Ishikawa (cell line): ENCODE measurements at regions not wholly inside any gene's neighbourhood (a gene's known extent, or its start where the extent isn't known, plus 50 kb on each side); places are given as distances from the start of the nearest gene placed in this dataset.

Experiments used
- CEBPB ChIP-seq: IDR thresholded peaks from 2 replicates; pipeline ENCODE4 v1.6.1; 2012
- CREB1 ChIP-seq: IDR thresholded peaks from 2 replicates; pipeline ENCODE4 v1.6.1; 2012; ENCODE audit warnings: low read depth
- EGR1 ChIP-seq: IDR thresholded peaks from 2 replicates; pipeline ENCODE4 v1.6.1; 2012
- EP300 ChIP-seq: IDR thresholded peaks from 2 replicates; pipeline ENCODE4 v1.6.1; 2012; ENCODE audit warnings: borderline replicate concordance
- FOXM1 ChIP-seq: IDR thresholded peaks from 2 replicates; pipeline ENCODE4 v1.6.1; 2012; ENCODE audit warnings: low read depth, borderline replicate concordance
- MAX ChIP-seq: IDR thresholded peaks from 2 replicates; pipeline ENCODE4 v1.6.1; 2012
- NFIC ChIP-seq: IDR thresholded peaks from 2 replicates; pipeline ENCODE4 v1.6.1; 2012
- RAD21 ChIP-seq: IDR thresholded peaks from 2 replicates; pipeline ENCODE4 v1.6.1; 2012; ENCODE audit warnings: low read depth
- REST ChIP-seq: IDR thresholded peaks from 2 replicates; pipeline ENCODE4 v1.6.1; 2012; ENCODE audit warnings: low read depth, mild to moderate bottlenecking
- TAF1 ChIP-seq: IDR thresholded peaks from 2 replicates; pipeline ENCODE4 v1.6.1; 2012; ENCODE audit warnings: low read depth, mild to moderate bottlenecking
- TCF12 ChIP-seq: IDR thresholded peaks from 2 replicates; pipeline ENCODE4 v1.6.1; 2012; ENCODE audit warnings: low read depth
- TEAD4 ChIP-seq: IDR thresholded peaks from 2 replicates; pipeline ENCODE4 v1.6.1; 2012
- USF1 ChIP-seq: IDR thresholded peaks from 2 replicates; pipeline ENCODE4 v1.6.1; 2012
- YY1 ChIP-seq: IDR thresholded peaks from 2 replicates; pipeline ENCODE4 v1.6.1; 2012; ENCODE audit warnings: low read depth
- ZBTB7A ChIP-seq: IDR thresholded peaks from 2 replicates; pipeline ENCODE4 v1.6.1; 2012; ENCODE audit warnings: low read depth

DNA sequence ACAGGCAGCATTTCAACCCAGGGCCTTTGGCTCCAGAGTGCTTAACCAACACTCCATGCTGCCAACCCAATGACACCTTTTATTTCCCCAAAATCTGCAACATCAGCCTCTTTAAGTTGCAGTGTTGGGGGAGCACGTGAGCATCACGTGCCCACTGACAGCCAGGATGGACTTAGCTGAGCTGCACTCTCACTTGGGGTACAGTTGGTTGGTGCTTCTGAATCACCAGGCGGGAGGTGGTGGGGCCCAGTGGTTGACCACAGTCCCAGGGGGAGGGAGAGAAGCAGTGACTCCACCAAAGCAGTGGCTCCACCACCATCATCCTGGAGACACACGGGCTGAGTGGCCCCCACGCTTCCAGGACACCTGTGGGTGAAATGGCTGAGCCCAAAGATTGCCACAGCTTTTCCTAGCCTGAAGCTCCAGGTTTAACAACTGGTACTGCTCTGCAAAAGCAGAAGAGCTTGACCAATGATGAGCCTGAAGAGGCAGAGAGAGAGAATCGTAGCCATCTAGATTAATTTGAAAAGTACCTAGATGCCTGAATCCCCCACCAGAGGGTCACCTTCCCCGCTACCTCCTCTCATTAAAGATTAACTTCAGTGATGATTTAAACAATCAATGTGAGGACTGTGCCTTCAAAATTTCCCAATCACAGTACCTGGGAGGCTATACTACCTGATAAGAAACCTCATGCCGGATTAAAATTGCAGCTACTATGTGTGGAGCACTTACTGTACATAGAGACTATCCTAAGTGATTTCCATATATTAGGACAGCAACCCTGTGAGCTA lies 193.8 kb downstream of the FOXO1 start:
- TF ChIP-seq MAX (no peak), TEAD4 (no peak), TCF12 (no peak), CEBPB (no peak), FOXM1 (no peak), USF1 (no peak), REST (no peak), EGR1 (no peak), CREB1 (no peak)

DNA sequence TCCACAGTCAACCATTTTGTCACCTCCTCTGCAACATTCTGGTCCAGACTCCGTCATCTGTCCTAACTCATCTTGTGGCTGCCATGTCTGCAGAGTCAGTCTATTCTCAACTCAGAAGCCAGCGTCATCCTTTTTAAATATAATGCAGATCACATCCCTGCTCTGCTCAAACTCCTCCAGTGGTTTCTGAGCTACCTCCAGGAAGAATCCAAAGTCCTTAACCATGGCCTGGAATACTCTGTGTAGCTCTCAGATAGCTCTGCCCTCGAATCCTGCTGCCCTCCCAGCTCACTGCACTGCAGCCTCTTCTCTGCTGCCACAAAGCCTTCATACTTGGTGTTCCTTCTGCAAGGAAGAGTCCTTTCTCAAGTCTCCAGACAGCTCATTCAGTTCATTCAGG lies 190.8 kb downstream of the FOXO1 start:
- TF ChIP-seq USF1 (no peak), YY1 (no peak), EGR1 (no peak), MAX (no peak), EP300 (no peak), CEBPB (no peak), REST (no peak), RAD21 (no peak), NFIC (no peak), TCF12 (no peak), TAF1 (no peak), ZBTB7A (no peak)

- TF ChIP-seq YY1 (no peak), EGR1 (no peak), USF1 (no peak), NFIC (no peak), FOXM1 (no peak), EP300 (no peak), CREB1 (no peak), MAX (no peak), RAD21 (no peak), ZBTB7A (no peak), CEBPB (no peak), TCF12 (no peak), TEAD4 (no peak), REST (no peak), TAF1 (no peak)
These were observed 190.1 kb downstream of the FOXO1 start for GRCh38 chr13:40476175-40476958.
